ENCODE measurements at regions not wholly inside any gene's neighbourhood (a gene's known extent, or its start where the extent isn't known, plus 50 kb on each side); places are given as distances from the start of the nearest gene placed in this dataset.
A peak's percentile ranks its signal among the peaks of the same experiment; 100 is the strongest.
"Not testable (repeated sequence)": the region's sequence is repeated elsewhere in the genome, so short reads cannot be mapped to it uniquely, and the experiment has no call there.

DNA sequence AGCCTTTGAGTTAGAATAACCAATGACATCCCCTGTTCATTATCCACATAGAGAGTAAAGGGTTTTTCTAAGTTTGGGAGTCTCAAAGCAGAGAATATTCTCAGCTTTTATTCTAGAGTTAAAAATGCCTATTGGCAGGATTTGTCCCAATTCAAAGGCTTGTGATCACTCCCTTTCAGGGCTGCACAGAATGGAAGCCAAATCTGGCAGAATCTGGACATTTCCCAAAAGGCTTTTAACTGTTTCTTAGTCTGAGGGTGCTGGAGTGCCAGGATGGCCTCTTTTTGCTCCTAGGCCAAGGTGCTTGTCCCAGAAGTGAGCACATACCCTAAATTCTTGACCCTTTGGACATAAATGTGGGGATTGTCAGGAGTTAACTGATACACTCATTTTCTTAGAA is 556.6 kb downstream of the DOK5 start:
- no peak for DNase-seq

DNA sequence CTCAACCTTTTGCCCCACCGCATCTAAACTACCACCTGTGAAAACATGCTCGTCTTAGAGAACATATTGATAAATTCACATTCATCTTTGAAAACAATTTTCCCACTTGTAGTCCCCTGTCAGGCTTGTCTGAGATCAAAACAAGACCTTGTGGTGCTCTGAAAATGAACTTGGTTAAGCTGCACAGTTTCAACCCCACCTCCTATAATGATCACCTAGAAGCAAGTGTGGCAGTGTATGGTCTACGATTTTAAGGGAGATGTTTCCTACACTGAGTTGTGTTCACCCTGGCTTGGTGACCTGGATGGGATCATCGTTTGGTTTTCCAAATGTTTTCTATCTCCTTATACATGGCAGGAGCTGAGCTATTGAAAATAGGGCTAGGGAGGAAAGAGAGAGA is 539.4 kb downstream of the DOK5 start:
- DNase-seq = no peak

DNA sequence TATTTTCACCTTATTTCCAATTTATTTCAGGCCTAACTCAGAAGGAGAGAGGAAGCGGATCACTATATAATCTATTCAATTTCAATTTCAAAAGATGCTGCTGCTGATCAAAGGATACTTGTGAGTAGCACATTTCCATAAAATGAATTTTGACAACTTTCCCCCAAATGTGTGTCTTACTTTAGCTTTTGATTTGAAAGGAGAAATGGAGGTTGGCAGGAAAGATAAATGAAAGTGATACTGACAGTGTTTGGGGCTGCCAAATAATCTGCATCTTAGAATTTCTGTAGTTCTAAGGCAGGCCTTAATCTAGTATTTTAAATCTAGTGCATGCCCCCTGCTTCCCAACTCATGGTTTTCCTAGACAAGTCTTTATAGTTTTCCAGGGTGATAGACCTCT is 535.4 kb downstream of the DOK5 start:
- no peak for DNase-seq

DNA sequence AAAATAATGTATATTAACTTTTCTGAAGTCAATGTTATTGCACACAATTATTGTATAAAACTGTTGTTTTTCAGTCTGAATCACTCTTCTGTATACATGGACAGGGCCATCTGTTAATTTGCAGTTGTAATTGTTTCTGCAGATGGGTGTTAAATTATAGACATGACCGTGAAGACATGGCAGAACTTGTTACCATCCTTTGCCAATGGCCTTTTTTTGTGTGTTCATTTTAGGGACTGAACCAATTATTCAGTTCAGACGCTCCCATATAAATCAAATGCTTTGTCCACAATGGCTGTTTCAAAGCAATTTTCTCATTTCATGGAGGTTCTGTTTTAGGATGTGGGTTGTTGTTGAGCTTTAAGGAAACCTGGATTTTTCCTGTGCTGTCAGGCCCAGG is 533.7 kb downstream of the DOK5 start:
- peak; percentile 46 for DNase-seq

DNA sequence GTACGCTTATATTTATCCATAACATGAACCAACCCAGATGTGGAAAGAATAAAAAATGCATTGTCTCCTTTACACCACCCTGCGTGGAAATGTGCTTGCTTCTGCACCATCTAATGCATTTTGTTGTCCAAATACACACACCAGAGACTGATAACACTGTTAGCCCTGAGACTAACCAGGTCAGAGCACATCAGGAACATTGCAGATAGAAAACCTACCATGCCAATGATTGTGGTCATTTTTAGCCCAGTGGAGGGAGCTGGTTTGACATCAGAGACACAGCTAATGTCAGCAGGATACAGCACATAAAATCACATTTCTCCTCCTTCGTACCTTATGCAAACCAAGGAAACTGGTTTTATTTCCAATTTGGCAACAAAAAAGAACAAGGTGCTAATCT is 528.7 kb downstream of the DOK5 start:
- peak; percentile 28 for DNase-seq

DNA sequence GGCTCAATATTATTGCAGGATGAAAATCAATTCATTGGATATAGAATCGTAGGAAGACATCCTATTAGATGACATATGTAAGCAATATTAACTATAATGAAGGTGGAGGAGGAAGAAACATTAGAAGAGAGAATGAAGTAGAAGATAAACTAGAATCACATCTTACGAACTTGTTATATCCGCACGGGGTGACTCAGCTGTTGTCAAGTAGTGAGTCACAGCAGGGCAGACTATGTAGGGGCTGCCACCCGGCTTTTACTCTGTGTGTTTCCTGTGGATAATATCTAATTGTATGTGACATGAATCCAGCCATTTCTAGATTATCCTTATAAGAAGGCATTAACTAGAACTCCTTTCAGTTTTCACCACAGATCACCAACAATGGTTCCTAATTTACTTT is 520.2 kb downstream of the DOK5 start:
- DNase-seq = no peak

DNA sequence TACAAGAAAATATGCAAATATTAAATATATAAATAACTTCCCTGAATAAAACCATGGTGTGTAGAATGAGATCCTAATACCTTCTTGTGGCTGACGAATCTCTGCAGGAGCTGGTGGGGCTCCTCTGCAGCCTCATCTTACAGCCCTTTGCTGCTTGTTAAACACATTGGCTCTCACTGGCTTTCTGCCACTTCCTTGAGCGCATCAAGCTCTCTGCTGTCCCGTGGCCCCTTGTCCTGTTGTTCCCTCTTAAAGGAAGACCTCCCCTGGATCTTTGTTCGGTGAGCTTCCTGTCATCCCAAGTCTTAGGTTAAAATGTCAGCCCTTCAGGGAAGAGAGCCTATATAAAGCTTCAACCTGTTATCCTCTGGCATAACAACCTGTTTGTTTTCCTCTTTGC is 519.6 kb downstream of the DOK5 start:
- DNase-seq = no peak

DNA sequence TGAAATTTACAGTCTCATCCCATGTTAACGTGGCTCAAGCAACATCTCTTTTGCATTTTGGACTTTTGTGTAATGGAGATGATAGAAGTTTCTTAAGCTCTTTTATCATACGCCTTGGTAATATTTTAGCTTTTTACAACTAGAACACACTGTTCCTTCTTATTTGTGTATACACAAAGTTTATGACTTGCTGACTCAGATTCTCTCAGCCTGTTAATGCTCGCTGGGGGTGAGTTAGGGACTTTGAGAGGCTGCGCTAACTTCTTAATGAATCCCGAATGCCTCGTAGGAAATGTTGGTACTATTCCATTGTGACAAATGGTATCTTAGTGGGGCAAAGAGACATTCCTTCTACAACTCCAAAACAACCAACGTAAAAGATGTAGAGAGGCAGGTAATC is 509.7 kb downstream of the DOK5 start:
- DNase-seq = no peak

DNA sequence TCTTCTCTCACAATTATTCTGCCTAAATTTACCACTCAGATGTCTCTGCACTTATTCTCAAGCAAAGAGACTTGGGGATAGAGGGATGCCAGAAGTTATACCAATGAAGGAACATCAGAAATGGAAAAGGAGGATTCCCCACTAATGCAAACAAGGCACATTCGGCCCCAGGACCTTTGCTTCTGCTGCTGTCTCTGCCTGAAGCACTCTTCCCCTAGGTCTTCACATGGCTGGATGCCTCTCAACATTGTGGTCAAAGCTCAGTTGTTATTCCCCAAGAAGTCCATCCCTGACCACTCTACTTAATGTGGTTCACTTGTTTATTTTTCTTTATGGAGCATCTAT is 508.7 kb downstream of the DOK5 start:
- DNase-seq = no peak

DNA sequence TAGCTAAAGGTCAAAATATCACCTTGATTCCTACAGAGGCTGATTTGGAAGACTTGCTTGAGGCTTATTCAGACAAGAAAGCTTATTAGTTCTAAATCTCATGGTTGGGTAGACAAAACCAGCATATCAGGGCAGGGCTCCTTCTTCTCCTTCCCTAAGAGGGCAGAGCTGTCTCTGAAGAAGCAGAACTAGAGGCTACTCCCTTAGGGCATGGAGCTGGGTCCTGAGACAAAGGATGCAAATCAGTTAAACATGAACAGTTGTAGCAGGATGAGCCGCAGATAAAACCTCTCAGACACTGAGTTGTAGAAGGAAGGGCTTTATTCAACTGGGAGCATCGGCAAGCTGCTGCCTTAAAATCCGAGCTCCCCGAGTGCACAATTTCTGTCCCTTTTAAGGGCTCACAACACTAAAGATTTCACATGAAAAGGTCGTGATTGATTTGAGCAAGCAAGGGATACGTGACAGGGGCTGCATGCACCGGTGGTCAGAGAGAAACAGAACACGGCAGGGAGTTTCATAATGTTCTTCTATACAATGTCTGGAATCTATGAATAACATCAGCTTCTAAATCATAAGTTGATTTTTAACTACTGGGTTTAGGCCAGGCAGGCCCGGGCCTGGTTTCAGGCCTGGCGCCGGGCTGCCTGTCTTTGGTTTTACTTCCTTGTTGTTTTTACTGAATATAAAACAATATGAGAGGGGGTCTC is 508.2 kb downstream of the DOK5 start:
- not testable (repeated sequence) for DNase-seq

DNA sequence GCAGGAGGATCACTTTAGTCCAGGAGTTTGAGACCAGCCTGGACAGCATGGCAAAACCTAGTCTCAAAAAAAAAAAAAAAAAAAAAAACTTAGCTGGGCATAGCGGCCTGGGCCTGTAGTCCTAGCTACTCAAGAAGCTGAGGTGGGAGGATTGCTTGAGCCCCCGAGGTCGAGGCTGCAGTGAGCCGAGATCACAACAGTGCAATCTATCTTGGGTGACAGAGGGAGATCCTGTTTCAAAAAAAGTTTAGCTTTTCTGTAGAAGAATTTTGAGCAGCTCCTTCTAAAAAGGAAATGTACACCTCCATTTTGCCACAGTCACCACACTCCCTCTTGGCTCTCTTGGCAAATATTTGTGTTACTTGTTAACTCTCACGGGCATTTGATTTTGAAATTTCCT is 505.8 kb downstream of the DOK5 start:
- DNase-seq = no peak

DNA sequence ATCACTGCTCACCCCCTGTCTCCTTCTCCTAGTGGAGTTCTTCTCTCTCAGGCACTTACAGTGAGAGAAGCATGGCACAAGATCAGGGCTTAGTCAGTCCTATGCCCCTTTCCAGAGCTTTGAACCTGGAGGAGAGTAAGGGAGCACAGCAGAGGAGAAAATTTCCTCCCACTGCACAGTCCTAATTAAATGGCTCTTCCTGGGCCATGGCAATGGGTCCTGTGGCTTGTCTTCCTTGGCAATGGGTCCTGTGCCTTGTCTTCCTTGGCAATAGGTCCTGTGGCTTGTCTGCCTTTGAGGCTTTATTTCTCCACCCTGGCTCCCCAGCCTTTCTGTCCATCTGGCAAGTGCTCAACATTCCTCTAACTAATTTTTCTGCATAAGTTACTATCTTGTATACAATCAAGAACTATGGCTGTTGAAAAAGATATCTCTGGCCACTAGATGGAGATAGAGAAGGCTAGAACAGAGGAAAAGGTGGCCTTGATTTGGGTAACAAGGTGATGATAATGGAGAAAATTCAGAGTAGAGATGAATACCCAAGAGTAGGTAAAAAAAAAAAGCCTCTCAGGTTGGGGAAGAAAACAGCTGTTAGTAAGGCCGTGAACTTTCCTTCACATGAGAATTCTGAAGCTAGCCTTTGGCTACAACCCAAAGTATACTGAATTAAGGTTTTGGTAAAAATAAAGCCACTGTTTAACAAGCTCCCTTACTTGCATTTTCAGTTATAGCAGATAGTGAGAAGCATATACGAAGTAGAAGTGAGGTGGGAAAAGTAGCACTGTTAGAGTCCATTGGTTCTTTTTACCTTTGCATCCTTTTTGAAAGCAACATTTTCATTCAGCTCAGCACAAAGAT is 504.9 kb downstream of the DOK5 start:
- DNase-seq = peak; percentile 31

DNA sequence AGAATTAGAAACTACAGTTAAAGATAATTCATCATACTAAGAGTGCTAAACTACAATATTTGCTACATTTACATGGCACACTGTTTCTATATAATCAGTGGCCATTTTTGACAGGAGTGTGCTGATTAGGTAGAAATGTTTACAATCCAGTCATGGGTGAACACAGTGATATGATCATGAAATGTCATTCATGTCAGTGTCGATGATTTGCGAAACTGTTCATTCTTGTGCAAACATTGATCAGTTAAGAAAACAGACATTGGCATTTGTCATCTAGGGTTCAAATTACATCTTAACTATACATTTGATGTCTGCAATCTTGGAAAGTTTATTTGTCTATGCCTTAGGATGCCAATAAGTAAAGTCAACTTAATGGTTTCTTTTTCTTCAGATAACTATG is 474.9 kb downstream of the DOK5 start:
- no peak for DNase-seq

DNA sequence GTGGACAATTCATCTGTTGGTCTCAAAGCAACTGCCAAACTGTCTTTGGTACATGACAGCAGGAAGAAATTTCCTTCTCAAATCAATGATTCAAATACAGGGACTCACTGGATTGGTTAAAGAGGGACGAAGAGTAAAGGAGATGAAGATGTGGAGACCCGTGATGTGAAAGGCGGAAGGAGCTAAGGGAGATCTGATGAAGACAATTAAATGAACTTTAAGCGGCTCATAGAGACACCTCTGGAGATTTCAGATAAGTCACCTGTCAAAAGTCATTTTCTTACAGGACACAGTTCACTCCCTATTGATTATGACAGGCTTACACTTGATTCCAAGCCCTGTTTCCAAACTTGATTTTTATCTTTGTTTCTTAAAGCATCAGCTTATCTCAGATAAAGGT is 466.3 kb downstream of the DOK5 start:
- DNase-seq = no peak

DNA sequence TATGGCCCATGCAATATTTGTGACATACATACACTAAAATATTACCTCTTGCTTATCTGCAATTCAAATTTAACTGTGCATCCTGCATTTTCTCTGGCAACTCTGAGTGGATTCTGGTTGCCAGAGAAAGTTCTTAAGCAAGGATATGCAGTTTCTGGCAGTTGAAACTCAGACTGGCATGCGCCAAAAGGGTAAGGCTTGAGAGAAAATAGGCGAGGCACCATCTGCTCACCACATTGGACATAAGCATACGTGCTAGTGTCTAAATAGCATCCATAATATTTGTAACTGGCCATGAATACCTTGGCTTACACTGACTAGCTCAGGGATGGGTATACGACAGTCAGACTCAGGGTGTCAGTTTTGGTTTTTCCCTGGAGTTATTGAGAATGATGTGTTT is 465.1 kb downstream of the DOK5 start:
- DNase-seq = no peak

DNA sequence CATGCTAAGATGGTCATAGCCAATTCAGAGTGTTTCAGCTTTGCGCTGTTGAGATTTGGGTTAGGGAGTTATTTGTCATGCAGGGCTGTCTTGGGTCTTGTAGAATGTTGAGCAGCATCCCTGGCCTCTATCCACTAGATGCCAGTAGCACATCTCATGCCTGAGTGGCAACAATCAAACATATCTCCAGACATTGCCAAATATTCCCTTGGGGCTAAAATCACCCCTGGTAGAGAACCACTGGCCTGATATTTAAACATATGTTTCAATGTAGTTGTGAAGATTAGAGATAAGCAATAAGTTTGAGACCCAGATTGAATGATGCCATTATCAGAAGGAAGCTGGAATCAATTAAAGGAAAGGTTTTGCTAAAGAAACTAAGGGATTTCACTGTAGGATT is 463.3 kb downstream of the DOK5 start:
- no peak for DNase-seq

DNA sequence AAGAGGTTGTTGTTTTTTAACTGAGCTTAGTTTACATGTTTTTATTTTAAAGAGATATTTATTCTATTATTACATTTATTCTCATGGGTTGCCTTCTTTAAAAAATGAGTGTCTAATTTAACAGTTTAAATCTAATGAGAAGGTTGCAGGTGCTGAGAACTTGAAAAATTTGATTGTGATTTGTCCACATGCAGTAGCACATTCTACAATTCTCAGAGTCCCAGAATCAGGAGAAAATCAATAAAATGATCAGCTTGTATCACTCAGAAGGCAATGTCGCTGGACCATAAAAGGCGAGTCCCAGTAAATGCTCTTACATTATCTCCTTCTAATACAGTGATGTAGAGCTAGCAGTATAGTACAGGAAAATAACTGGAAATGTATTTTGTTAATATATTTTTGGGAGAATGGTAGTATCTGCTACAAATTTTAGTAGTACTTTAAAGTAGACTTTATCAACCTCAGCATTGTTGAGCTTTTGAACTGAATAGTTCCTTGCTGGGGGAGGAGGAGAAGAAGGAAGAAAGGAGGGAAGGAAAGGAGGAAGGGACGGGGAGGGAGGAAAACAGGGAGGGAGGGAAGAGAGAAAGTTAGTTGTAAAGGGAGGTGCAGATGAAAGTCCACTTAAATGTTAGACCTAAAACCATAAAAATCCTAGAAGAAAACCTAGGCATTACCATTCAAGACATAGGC is 458.0 kb downstream of the DOK5 start:
- no peak for DNase-seq

DNA sequence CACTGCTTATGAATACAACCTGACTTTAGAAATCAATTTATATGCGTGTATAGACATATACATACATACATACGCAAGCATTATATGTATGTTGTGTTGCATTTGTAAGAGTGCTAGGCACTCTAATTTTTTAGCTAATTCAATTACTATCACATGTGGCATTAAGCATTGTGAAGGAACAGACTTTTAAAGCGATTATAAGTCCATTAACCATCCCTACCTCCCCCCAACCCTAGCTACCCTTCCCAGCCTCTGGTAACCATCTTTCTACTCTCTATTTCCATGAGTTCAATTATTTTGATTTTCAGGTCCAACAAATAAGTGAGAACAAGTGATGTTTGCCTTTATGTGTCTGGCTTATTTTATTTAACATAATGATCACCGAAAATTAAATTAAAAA is 453.8 kb downstream of the DOK5 start:
- no peak for DNase-seq

DNA sequence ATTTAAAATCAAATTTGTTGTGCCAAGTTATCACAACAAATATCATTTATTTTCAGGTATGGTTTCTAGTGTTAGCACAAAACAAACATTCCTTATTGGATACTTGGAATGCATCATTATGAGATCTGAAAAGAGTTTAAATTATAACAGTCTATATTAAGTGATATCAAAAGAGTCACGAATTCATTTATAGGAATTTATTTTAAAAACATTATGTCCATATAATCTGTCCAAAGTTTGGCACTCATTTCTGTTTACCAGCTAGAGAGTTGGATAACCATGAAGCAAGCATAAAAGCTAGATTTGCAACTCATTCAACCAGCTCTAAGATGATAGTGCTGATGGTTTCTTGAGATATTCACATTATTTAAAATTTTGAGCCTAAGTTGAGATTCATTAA is 453.2 kb downstream of the DOK5 start:
- DNase-seq = no peak

DNA sequence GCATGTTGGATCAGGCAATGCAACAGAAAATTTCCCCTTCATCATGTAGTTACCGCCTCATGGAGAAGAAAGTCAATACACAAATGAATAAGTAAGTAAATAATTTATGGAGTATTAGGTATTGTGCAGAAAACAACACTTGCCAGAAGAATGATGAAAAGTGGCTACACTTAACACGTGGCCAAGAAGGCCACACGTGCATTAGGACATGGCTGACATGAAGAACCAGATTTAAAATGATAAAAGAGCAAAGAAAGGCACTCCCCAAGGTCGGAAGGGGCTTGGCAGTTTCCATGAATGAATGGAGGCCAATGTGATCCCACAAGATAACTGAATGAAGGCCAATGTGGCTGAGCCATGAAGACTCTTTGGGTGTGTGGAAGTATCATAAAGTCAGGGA is 447.2 kb downstream of the DOK5 start:
- no peak for DNase-seq

DNA sequence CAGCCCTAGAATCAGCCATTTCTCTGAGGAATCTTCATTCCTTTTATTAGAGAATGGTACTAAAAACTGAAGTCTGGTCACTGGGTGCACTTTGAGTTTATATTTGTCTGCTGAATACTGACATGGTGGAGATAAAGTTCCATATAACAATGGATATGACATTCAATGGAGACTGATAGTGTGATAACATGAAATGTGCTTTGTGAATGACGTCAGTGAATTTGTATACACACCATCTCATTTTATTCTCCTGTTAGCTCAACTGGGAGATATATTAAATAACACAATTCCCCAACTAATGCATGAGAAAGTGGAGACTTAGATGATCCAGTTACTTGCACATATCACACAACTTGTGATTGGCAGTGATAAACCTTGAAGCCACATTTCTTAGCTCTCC is 446.7 kb downstream of the DOK5 start:
- DNase-seq = no peak

DNA sequence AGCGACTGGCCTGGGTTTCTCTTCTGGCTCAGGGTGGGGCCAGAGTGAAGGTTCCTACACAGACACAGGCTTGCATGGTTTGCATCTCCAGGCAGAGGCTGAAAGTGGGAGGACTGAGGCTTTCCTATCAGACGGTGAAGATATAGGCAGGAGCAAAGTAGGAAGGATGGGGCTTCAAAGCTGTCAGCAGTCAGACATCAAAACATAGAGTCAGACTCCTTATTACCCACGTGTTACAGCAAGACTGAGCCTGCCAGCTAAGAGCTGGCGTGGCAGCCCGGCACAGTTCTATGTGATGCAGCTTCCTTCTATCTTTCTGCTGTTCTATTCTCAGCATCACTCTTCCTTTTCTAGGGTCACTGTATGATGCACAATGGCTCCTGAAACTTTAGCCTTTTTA is 445.1 kb downstream of the DOK5 start:
- DNase-seq = no peak

DNA sequence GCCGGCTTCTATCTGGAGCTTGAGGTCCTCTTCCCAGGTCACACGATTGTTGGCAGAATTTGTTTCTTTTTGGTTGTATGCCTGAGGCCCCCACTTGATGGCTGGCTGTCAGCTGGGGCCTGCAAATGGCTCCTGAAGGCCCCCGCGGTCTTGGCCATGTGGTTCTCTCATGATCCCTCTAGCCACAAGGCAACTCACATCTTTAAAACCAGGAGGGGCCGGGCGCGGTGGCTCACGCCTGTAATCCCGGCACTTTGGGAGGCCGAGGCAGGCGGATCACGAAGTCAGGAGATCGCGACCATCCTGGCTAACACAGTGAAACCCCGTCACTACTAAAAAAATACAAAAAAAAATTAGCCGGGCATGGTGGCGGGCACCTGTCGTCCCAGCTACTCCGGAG is 443.6 kb downstream of the DOK5 start:
- DNase-seq = not testable (repeated sequence)

DNA sequence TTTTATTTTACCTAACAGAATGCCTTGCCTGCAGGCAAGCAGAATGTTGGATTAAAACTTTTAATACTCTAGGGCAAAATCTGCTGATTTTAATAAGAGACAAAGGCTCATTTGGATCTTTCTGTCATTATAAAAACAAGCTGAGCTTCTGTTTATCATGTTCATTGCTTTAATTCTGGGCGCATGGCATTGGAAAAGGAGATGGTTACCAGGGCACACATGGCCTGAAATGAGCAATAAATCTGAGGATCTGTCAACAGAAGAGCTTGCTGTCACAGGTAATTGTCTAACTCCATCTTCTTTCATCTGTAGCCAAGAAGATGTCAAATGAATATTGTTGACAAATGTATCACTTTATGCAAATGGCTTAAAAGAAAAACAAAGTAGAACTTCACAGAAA is 439.6 kb downstream of the DOK5 start:
- no peak for DNase-seq

Data from COR-L47 (cell line).